NCI-H146 treated with DMSO at 0.1 percent for 48 hours (cell line): ENCODE measurements at regions not wholly inside any gene's neighbourhood (a gene's known extent, or its start where the extent isn't known, plus 50 kb on each side); places are given as distances from the start of the nearest gene placed in this dataset.

ENCODE experiments used
- DNase-seq: peaks from one replicate; lab custom pipeline; 2025; ENCODE audit not compliant: unreplicated experiment; lab: John Stamatoyannopoulos, UW

GRCh38 chr18:47418746-47419145 lies 167.3 kb upstream of the SKOR2 start:
- DNase-seq, result no peak

- no peak for DNase-seq
Observed at GRCh38 chr18:47417807-47418206, 166.3 kb upstream of the SKOR2 start.

- no peak for DNase-seq
Observed at GRCh38 chr18:47415881-47416280, 164.4 kb upstream of the SKOR2 start.

DNA sequence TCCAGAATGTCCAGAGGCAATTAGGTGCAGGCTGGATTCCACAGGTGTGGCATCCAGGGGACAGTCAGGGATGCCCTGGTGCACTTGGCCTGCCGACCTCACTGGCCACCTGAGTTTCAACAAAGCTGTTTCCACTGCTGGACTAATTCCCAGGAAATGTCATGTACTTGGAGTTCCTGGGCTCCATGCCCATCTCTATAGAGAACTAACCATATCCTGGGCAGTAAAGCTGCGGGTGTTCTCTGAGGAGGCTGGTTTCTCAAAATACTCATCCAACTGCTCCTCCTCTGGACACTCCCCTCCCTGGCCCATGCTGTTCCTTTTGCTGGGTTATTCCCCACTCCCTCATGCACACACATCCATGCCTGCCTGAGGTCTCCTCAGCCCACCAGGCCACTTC lies 161.9 kb upstream of the SKOR2 start:
- no peak for DNase-seq

- no peak for DNase-seq
Observed at GRCh38 chr18:47412924-47413323, 161.5 kb upstream of the SKOR2 start.

DNA sequence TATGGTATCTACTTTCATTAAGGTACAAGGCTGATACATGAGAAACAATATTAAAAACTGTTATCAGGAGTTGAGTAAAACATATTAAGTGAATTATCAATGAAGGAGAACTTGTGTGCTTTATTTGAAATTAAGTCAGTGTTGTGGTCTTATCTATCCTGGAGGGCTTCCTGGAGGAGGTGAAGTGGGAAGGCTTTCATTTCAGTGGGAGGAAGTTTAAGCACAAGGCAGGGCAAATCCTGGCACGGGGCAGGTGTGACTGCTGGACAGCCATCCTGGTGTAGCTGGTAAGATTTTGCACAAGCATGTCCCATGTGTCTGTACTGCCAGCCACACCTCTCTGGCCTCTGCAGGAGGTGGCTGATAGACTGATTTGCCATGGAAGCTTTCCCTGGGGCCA lies 159.7 kb upstream of the SKOR2 start:
- no peak for DNase-seq

DNA sequence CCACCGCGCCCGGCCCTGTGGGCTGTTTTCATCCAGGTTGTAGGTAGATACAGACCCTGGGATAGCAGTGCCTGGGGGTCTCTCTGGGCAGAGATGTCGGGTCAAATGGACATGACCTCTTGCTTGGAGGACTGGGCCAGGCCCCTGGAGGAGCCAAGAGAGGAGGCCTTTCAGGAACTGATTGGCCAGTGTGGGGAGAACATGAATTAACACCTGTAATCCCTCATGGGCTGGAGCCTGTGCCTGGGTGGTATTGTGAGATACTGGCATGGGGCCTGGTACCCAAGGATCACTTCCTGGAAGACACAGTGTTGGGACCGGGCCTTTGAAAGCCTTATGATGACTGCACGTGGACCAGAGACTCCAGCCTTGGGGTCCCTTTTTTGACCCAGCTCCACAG lies 158.7 kb upstream of the SKOR2 start:
- no peak for DNase-seq

GRCh38 chr18:47409519-47409918 lies 158.1 kb upstream of the SKOR2 start:
- no peak for DNase-seq

GRCh38 chr18:47407736-47408135 lies 156.3 kb upstream of the SKOR2 start:
- no peak for DNase-seq

GRCh38 chr18:47404845-47405244 lies 153.4 kb upstream of the SKOR2 start:
- peak; percentile 37 for DNase-seq

DNA sequence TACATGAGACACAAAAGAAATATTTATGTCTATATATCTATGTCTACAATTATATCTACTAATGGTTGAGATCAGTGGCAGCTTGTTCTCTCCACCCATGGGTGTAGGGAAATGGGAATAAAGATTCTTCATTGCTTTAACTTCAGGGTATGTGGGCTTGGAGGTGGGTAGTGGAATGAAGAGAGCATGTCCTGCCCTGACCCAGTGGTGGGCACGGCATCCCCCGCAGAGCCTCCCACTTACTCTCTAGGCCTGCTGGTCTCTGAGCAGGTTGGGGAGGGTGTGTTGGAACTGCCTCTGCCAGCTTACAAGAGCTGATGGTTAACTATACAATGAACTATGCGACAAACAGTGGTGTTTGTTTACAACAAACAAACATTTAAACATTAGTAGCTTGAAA lies 152.5 kb upstream of the SKOR2 start:
- no peak for DNase-seq

DNA sequence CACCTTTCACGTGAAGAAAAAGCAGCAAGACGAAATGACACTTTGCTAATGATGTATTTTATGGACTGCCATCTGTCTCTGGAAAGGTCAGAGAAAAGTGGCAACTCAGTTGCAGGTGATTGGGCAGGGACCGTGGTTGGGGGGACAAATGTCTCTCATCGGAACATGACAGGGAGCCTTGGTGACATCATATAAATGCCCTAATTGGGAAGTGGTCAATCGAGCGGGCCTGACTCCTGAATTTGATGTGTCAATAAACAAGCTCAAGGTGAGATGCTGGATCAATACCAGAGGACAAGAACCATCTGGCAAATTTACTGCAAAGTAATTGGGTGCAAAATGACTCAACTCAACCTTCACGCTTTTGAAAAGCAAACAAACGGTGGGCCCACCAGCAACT lies 151.9 kb upstream of the SKOR2 start:
- no peak for DNase-seq

- DNase-seq, result no peak
Observed at GRCh38 chr18:47399475-47399874, 148.0 kb upstream of the SKOR2 start.

- DNase-seq, result no peak
Observed at GRCh38 chr18:47397671-47398319, 146.3 kb upstream of the SKOR2 start.

GRCh38 chr18:47391665-47392064 lies 140.2 kb upstream of the SKOR2 start:
- no peak for DNase-seq

DNA sequence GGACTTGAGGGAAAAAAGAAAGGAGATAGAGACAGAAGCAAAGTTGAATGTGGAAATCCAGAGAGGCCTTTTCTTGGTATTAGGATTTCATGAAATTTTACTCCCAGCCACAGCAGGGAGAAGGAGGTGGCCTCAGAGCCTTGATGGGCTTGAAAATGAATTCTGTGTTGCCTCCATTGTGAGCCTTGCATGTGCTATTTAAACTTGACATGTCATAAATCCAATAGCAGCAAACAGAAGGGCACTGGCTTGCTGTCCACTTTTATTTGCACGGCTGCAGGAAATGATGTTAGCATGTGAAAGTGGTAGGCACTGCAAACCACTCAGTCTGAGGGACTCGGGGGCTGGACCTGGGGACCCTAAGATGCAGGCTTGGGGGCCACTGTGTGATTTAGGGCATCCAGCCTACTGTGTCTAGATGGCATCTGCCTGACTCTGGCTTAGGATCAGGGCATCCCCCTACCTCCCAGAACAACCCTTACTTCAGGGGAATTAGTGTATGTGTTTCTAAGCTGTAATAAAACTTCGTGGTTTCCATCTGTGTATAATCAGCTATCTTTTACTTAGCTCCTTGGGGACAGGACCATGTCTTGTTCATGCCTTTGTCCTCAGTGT lies 139.1 kb upstream of the SKOR2 start:
- DNase-seq, result no peak

- no peak for DNase-seq
Observed at GRCh38 chr18:47389210-47389609, 137.8 kb upstream of the SKOR2 start.

DNA sequence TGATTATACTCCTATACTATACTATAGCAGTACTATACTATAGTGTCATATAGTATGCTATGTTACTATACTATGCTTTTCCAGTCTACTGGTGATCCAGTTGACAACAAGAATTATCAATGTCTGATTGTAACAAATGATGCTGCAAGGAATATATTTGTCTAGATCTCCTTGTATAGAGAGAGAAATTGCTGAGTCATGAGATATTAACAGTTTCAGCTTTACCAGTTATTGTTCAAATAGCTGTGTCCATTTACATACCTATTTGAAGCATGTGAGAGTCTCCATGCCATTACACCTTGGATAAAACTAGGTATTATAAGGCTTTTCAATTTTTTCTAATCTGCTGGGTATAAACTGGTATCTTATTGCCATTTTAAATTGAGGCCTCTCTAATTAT lies 136.4 kb upstream of the SKOR2 start:
- DNase-seq, result no peak

- no peak for DNase-seq
Observed at GRCh38 chr18:47383729-47384128, 132.3 kb upstream of the SKOR2 start.

DNA sequence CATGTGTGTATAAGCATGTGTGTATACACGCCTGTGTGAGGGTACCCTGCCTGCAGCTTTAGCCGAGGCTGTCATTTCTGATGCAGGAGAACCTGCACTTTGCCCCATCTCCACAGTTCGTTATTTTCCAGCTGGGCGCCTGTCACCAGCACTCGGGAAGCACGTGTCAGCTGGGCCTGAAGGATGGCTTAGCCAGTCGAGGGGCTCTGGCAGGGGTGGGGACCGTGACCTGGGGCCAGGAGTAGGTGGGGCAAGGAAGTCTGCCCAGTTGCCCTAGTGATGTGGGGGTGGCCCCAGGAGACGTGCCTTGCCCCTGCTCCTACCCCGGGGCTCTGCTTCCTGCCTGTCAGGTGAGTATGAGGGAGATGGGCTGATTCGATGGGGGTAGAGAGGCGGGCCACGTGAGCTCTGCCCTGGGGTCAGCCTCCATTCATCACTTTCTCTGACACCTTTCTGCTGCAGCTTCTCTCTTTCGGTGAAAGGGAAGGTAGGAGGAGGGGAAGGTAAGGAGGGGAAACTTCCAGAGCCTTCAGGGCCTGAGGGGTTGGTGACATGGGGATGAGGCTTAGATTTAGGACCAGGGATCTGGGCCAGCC lies 130.6 kb upstream of the SKOR2 start:
- no peak for DNase-seq

- DNase-seq, result no peak
Observed at GRCh38 chr18:47380153-47380552, 128.7 kb upstream of the SKOR2 start.

GRCh38 chr18:47373465-47373864 lies 122.0 kb upstream of the SKOR2 start:
- DNase-seq, result no peak

DNA sequence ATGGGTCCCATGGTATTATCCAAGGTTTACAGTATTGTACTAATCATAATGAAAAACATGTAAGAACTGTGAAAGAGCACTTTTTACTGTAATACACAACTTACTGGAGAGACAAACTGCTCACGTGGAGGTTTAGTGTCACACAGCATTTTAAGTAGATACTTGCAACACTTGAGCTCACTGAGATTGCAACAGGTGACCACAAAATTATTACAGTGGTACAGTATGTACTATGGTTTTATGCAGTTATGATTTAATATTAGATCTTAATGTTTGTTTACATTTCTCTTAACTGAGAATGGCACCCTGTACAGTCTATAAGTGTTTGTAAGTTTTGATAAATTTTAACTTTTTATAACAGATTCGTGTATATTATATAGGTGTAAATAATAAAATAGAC lies 118.6 kb upstream of the SKOR2 start:
- no peak for DNase-seq
